Type B pancreatic cell (in vitro differentiated cells): ENCODE measurements at regions not wholly inside any gene's neighbourhood (a gene's known extent, or its start where the extent isn't known, plus 50 kb on each side); places are given as distances from the start of the nearest gene placed in this dataset.

Source experiments
- DNase-seq: peaks from one replicate; pipeline ENCODE4 v3.0.0; 2021; ENCODE audit warnings: mixed read lengths; ENCODE audit not compliant: unreplicated experiment; ENCODE audit errors: extremely low spot score
- H3K27ac Mint-ChIP-seq: 2 replicates; pipeline ENCODE4 v1.8.0; 2021; ENCODE audit warnings: mild to moderate bottlenecking, mixed read lengths
- H3K27me3 Mint-ChIP-seq: 2 replicates; pipeline ENCODE4 v1.8.0; 2021; ENCODE audit warnings: mixed read lengths
- H3K36me3 Mint-ChIP-seq: 2 replicates; pipeline ENCODE4 v1.8.0; 2021; ENCODE audit warnings: mixed read lengths
- H3K4me1 Mint-ChIP-seq: one replicate; pipeline ENCODE4 v1.8.0; 2021; ENCODE audit warnings: mixed read lengths; ENCODE audit not compliant: unreplicated experiment
- H3K4me3 Mint-ChIP-seq: 2 replicates; pipeline ENCODE4 v1.8.0; 2021; ENCODE audit warnings: mild to moderate bottlenecking, mixed read lengths
- H3K9me3 Mint-ChIP-seq: 2 replicates; pipeline ENCODE4 v1.8.0; 2021; ENCODE audit warnings: mixed read lengths
- TF ChIP-seq, protein P1 (sequence below): fragments of 200-600 bp; sonication (generic); conservative IDR thresholded peaks from 2 replicates; pipeline ENCODE4 v1.5.0; 2021; ENCODE audit warnings: antibody characterized with exemption, mild to moderate bottlenecking

DNA sequence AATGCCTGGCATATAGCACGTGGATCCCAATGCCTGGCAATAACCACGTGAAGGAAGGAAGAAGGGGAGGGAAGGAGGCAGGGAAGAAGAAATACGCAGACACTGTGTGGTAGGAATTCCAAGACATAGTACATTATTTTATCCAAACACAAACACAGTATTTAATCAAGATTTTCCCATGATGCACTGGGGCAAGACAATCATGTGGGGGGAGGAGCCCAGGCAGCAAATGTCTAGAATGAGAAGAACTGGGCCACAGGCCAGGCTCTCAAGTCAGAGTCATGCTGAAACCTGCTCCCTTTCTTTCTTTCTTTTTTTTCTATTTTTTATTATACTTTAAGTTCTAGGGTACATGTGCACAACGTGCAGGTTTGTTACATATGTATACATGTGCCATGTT is 717.9 kb downstream of the UQCRFS1 start:
- peaks cover 31% of the 10 kb centered on the region for H3K4me1 Mint-ChIP-seq
- no peak overlapping the region for H3K4me3 Mint-ChIP-seq

GRCh38 chr19:28494461-28494860 is 718.5 kb downstream of the UQCRFS1 start:
- H3K27ac Mint-ChIP-seq: no peak overlapping the region
- TF ChIP-seq, protein P1, sequence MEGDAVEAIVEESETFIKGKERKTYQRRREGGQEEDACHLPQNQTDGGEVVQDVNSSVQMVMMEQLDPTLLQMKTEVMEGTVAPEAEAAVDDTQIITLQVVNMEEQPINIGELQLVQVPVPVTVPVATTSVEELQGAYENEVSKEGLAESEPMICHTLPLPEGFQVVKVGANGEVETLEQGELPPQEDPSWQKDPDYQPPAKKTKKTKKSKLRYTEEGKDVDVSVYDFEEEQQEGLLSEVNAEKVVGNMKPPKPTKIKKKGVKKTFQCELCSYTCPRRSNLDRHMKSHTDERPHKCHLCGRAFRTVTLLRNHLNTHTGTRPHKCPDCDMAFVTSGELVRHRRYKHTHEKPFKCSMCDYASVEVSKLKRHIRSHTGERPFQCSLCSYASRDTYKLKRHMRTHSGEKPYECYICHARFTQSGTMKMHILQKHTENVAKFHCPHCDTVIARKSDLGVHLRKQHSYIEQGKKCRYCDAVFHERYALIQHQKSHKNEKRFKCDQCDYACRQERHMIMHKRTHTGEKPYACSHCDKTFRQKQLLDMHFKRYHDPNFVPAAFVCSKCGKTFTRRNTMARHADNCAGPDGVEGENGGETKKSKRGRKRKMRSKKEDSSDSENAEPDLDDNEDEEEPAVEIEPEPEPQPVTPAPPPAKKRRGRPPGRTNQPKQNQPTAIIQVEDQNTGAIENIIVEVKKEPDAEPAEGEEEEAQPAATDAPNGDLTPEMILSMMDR: no peak
- H3K9me3 Mint-ChIP-seq: no peaks in the 10 kb centered on the region
- no peaks in the 10 kb centered on the region for H3K27me3 Mint-ChIP-seq
- H3K4me3 Mint-ChIP-seq: no peak overlapping the region
- no peaks in the 10 kb centered on the region for H3K36me3 Mint-ChIP-seq
- no peak for DNase-seq
- peaks cover 28% of the 10 kb centered on the region for H3K4me1 Mint-ChIP-seq

More for the DNA sequence above, 717.9 kb downstream of the UQCRFS1 start:
- H3K27ac Mint-ChIP-seq: no peak overlapping the region
- H3K27me3 Mint-ChIP-seq: no peaks in the 10 kb centered on the region
- no peaks in the 10 kb centered on the region for H3K36me3 Mint-ChIP-seq
- no peak for DNase-seq
- TF ChIP-seq, protein P1: no peak
- no peaks in the 10 kb centered on the region for H3K9me3 Mint-ChIP-seq

DNA sequence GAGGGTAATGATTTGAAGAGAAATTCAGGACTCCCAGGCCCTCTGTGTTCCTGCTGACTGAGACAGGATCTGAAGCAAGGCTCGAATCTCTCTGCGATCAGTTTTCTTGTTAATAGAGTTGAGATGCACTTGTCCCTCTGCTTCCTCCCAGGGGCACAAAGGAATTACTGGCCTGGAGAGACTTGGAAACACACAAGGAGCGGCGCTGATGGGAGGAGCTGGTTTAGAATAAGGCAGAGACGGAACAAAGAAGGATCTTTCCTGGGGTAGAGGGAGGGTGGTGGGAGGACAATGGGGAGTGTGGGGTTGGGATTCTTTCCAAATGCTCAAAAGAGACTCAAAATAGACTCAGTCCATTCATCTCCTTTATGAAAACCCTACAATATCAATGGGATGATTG is 719.1 kb downstream of the UQCRFS1 start:
- no peak for DNase-seq
- Mint-ChIP-seq H3K9me3 (no peaks in the 10 kb centered on the region), H3K4me3 (no peak overlapping the region), H3K27me3 (no peaks in the 10 kb centered on the region), H3K36me3 (no peaks in the 10 kb centered on the region), H3K27ac (no peak overlapping the region), H3K4me1 (peaks cover 28% of the 10 kb centered on the region)
- TF ChIP-seq, protein P1: no peak

GRCh38 chr19:28492621-28493020 is 720.3 kb downstream of the UQCRFS1 start:
- H3K27ac Mint-ChIP-seq: peak overlapping the region; percentile 19
- H3K27me3 Mint-ChIP-seq: no peaks in the 10 kb centered on the region
- H3K36me3 Mint-ChIP-seq: no peaks in the 10 kb centered on the region
- H3K4me1 Mint-ChIP-seq: peaks cover 28% of the 10 kb centered on the region
- no peak for DNase-seq
- TF ChIP-seq, protein P1: no peak
- no peak overlapping the region for H3K4me3 Mint-ChIP-seq
- H3K9me3 Mint-ChIP-seq: no peaks in the 10 kb centered on the region

DNA sequence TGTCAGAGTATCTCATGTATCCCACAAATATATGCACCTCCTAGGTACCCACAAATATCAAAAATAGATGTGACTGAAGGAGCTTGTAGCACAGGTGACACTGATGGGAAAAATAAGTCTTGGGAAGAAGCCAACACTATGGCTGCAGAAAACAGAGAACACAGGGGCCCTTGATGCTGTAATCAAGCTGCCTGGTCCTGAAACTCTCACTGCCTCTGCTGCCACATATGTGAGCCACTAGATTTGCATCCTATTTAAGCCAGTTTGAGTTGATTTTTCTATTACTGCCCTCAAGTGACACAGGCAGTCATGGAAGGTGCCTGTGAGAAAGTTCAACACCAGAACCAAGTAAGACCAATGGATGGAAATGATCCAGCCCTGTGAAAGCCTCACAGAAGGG is 720.8 kb downstream of the UQCRFS1 start:
- Mint-ChIP-seq H3K27me3 (no peaks in the 10 kb centered on the region), H3K4me1 (peaks cover 28% of the 10 kb centered on the region), H3K4me3 (no peak overlapping the region), H3K9me3 (no peaks in the 10 kb centered on the region), H3K27ac (no peak overlapping the region), H3K36me3 (no peaks in the 10 kb centered on the region)
- DNase-seq: no peak
- TF ChIP-seq, protein P1: no peak

DNA sequence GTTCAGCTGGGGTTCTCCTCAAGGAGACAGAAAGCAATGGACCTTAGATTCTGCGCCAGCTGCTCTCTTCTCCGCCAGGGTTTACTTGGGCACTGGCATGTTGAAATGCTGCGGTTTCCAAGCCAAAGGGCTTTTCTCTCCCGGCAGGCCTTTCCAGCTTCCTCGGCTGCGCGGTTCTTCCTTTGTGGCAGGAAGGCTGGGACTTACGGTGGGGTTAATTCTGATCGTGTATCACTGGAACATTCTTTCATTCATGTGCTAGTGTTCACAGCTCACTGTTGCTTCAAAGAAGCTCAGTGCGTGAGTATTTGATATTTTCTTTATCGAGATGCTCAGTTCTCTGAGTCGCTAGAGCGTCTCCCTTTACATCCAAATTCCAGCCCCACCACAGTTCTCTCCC is 723.2 kb downstream of the UQCRFS1 start:
- Mint-ChIP-seq H3K36me3 (peaks cover 3% of the 10 kb centered on the region), H3K27me3 (peaks cover 3% of the 10 kb centered on the region), H3K9me3 (no peaks in the 10 kb centered on the region), H3K4me3 (no peak overlapping the region), H3K4me1 (peaks cover 28% of the 10 kb centered on the region), H3K27ac (no peak overlapping the region)
- DNase-seq: no peak
- TF ChIP-seq, protein P1: no peak
